Endodermal cell (in vitro differentiated cells): ENCODE measurements at regions not wholly inside any gene's neighbourhood (a gene's known extent, or its start where the extent isn't known, plus 50 kb on each side); places are given as distances from the start of the nearest gene placed in this dataset.

ENCODE experiments used
- DNase-seq: peaks from one replicate; pipeline ENCODE4 v3.0.0-alpha.2; 2017
- H3K27ac ChIP-seq: 2 replicates; pipeline ENCODE4 v1.5.1; 2013; ENCODE audit warnings: mild to moderate bottlenecking, low read depth, low read length, moderate library complexity
- H3K27me3 ChIP-seq: 2 replicates; pipeline ENCODE4 v1.6.1; 2013; ENCODE audit warnings: mild to moderate bottlenecking, low read length, moderate library complexity; ENCODE audit not compliant: insufficient read depth, control insufficient read depth, poor library complexity, severe bottlenecking
- H3K36me3 ChIP-seq: 2 replicates; pipeline ENCODE4 v1.7.0; 2013; ENCODE audit warnings: mild to moderate bottlenecking, low read length, moderate library complexity; ENCODE audit not compliant: control insufficient read depth, insufficient read depth
- H3K4me1 ChIP-seq: one replicate; pipeline ENCODE4 v1.7.0; 2013; ENCODE audit warnings: low read length; ENCODE audit not compliant: control insufficient read depth, insufficient read depth
- H3K4me3 ChIP-seq: 2 replicates; pipeline ENCODE4 v1.5.1; 2013; ENCODE audit warnings: mild to moderate bottlenecking, low read length, moderate library complexity
- H3K9ac ChIP-seq: 2 replicates; pipeline ENCODE4 v1.6.1; 2013; ENCODE audit warnings: mild to moderate bottlenecking, low read length, moderate library complexity; ENCODE audit not compliant: poor library complexity, severe bottlenecking; ENCODE audit errors: extremely low read depth
- H3K9me3 ChIP-seq: 2 replicates; pipeline ENCODE4 v1.6.1; 2013; ENCODE audit warnings: mild to moderate bottlenecking, low read length, moderate library complexity; ENCODE audit not compliant: control insufficient read depth
- H3K27ac Mint-ChIP-seq: 2 replicates; pipeline ENCODE4 v1.8.0; 2020; ENCODE audit warnings: mixed read lengths
- H3K27me3 Mint-ChIP-seq: 2 replicates; pipeline ENCODE4 v1.8.0; 2021; ENCODE audit warnings: mild to moderate bottlenecking, mixed read lengths; ENCODE audit not compliant: insufficient read depth
- H3K36me3 Mint-ChIP-seq: 2 replicates; pipeline ENCODE4 v1.8.0; 2020; ENCODE audit warnings: low read depth, mixed read lengths
- H3K4me1 Mint-ChIP-seq: 2 replicates; pipeline ENCODE4 v1.8.0; 2020; ENCODE audit warnings: mixed read lengths
- H3K4me3 Mint-ChIP-seq: 2 replicates; pipeline ENCODE4 v1.8.0; 2020; ENCODE audit warnings: mild to moderate bottlenecking, moderate library complexity, mixed read lengths
- H3K9me3 Mint-ChIP-seq: 2 replicates; pipeline ENCODE4 v1.8.0; 2020; ENCODE audit warnings: mild to moderate bottlenecking, mixed read lengths
- WGBS, 2 experiments: methylation state at CpG; one replicate each; pipeline versions ENCODE4 v1.1.5 to v1.1.7; 2013; ENCODE audit warnings: missing lambda C conversion rate in 2 of 2, mixed read lengths in 1 of 2; ENCODE audit not compliant: insufficient coverage in 1 of 2, insufficient read length in 1 of 2; 5-methylcytosine and 5-hydroxymethylcytosine counted together
- TF ChIP-seq, protein P1 (sequence below): fragments of 200-600 bp; sonication (generic); conservative IDR thresholded peaks from 2 replicates; pipeline ENCODE4 v1.5.0; 2021; ENCODE audit warnings: antibody characterized with exemption, mild to moderate bottlenecking

DNA sequence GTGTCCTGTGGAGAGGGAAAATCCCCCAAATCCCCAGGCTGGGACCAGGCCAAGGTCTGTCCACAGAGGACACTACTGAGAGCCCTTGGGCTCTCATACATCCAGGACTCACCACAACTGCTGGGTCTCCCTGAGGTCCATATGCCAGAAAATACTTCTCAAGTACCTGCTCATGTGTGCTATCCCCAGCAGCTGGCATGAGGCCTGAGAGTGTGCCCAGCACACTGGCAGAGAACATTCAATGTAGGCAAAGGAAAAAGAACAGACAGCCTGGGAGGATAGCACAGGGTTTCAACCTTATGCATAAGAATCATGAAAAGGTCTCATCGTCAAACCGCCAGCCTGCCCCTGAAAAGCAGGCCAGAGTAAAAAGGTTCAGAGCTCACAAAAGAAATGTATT lies 154.1 kb upstream of the TAS2R1 start:
- TF ChIP-seq, protein P1, sequence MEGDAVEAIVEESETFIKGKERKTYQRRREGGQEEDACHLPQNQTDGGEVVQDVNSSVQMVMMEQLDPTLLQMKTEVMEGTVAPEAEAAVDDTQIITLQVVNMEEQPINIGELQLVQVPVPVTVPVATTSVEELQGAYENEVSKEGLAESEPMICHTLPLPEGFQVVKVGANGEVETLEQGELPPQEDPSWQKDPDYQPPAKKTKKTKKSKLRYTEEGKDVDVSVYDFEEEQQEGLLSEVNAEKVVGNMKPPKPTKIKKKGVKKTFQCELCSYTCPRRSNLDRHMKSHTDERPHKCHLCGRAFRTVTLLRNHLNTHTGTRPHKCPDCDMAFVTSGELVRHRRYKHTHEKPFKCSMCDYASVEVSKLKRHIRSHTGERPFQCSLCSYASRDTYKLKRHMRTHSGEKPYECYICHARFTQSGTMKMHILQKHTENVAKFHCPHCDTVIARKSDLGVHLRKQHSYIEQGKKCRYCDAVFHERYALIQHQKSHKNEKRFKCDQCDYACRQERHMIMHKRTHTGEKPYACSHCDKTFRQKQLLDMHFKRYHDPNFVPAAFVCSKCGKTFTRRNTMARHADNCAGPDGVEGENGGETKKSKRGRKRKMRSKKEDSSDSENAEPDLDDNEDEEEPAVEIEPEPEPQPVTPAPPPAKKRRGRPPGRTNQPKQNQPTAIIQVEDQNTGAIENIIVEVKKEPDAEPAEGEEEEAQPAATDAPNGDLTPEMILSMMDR = no peak
- Mint-ChIP-seq H3K4me3 (no peak overlapping the region), H3K27me3 (peaks cover 2% of the 10 kb centered on the region), H3K9me3 (peaks cover 4% of the 10 kb centered on the region), H3K36me3 (no peaks in the 10 kb centered on the region), H3K27ac (no peak overlapping the region), H3K4me1 (peaks cover 41% of the 10 kb centered on the region)
- Histone ChIP-seq H3K27me3 (no peaks in the 10 kb centered on the region), H3K4me1 (peaks cover 14% of the 10 kb centered on the region), H3K36me3 (no peaks in the 10 kb centered on the region), H3K9ac (no peak overlapping the region), H3K9me3 (peaks cover 6% of the 10 kb centered on the region), H3K27ac (no peak overlapping the region), H3K4me3 (no peak overlapping the region)
- WGBS, 2 experiments = 94 to 100% methylated on average over 2 of the region's 2 CpGs
- DNase-seq = no peak

- H3K27me3 ChIP-seq = no peaks in the 10 kb centered on the region
- no peak overlapping the region for H3K4me3 ChIP-seq
- H3K4me3 Mint-ChIP-seq = no peak overlapping the region
- peaks cover 17% of the 10 kb centered on the region for H3K9me3 ChIP-seq
- peak overlapping the region; percentile 5 for H3K27ac Mint-ChIP-seq
- peaks cover 12% of the 10 kb centered on the region for H3K4me1 ChIP-seq
- peaks cover 34% of the 10 kb centered on the region for H3K4me1 Mint-ChIP-seq
- no peak overlapping the region for H3K9ac ChIP-seq
- H3K27me3 Mint-ChIP-seq = peaks cover 2% of the 10 kb centered on the region
- peaks cover 13% of the 10 kb centered on the region for H3K9me3 Mint-ChIP-seq
- no peak for DNase-seq
- TF ChIP-seq, protein P1 = no peak
- no peaks in the 10 kb centered on the region for H3K36me3 Mint-ChIP-seq
- no peaks in the 10 kb centered on the region for H3K36me3 ChIP-seq
- H3K27ac ChIP-seq = no peak overlapping the region
- WGBS, 2 experiments = 79 to 87% methylated on average over 5 to 7 of the region's 7 CpGs
These were observed 152.8 kb upstream of the TAS2R1 start for GRCh38 chr5:9782826-9783560.

DNA sequence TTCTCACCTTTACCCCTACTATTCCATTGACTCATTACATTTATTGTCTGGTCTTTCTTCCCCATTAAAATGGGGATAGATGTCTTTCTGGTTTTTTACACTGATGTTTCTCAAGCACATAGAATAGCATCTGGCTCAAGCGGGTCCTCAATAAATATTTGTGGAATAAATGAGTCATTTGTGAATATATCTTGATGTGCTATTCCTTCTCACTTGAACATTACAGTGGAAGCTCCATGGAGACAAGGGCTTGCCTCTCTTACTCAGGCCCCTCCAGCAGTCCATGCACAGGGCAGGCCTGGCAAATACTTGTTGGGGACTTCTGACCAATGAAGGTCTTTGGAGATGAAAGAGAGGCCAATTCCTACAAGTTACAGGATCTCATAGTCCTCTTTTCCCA lies 151.7 kb upstream of the TAS2R1 start:
- no peak overlapping the region for H3K27ac Mint-ChIP-seq
- TF ChIP-seq, protein P1 = no peak
- peaks cover 2% of the 10 kb centered on the region for H3K27me3 Mint-ChIP-seq
- no peaks in the 10 kb centered on the region for H3K36me3 ChIP-seq
- no peak overlapping the region for H3K4me3 ChIP-seq
- peaks cover 21% of the 10 kb centered on the region for H3K9me3 ChIP-seq
- no peak overlapping the region for H3K27ac ChIP-seq
- H3K9ac ChIP-seq = no peak overlapping the region
- H3K9me3 Mint-ChIP-seq = peaks cover 19% of the 10 kb centered on the region
- WGBS, 2 experiments = 100% methylated on average over 1 of the region's 1 CpG
- peaks cover 22% of the 10 kb centered on the region for H3K4me1 Mint-ChIP-seq
- H3K27me3 ChIP-seq = no peaks in the 10 kb centered on the region
- H3K36me3 Mint-ChIP-seq = no peaks in the 10 kb centered on the region
- H3K4me3 Mint-ChIP-seq = no peak overlapping the region
- no peak for DNase-seq
- H3K4me1 ChIP-seq = peaks cover 3% of the 10 kb centered on the region
